Fibroblast of pulmonary artery (primary cell): ENCODE measurements at regions not wholly inside any gene's neighbourhood (a gene's known extent, or its start where the extent isn't known, plus 50 kb on each side); places are given as distances from the start of the nearest gene placed in this dataset.
A peak's percentile ranks its signal among the peaks of the same experiment; 100 is the strongest.

Experiments
- DNase-seq: peaks from one replicate; pipeline ENCODE4 v3.0.0-alpha.2; 2010; ENCODE audit warnings: low read depth
- H3K4me3 ChIP-seq: replicated peaks from 2 replicates; pipeline ENCODE4 v1.5.1; 2011; ENCODE audit warnings: low read depth, mild to moderate bottlenecking, control low read depth, low read length, moderate library complexity
- CTCF ChIP-seq: IDR thresholded peaks from 2 replicates; pipeline ENCODE4 v1.5.1; 2011; ENCODE audit warnings: mild to moderate bottlenecking, control low read depth, low read length, inconsistent platforms; ENCODE audit errors: missing control alignments

DNA sequence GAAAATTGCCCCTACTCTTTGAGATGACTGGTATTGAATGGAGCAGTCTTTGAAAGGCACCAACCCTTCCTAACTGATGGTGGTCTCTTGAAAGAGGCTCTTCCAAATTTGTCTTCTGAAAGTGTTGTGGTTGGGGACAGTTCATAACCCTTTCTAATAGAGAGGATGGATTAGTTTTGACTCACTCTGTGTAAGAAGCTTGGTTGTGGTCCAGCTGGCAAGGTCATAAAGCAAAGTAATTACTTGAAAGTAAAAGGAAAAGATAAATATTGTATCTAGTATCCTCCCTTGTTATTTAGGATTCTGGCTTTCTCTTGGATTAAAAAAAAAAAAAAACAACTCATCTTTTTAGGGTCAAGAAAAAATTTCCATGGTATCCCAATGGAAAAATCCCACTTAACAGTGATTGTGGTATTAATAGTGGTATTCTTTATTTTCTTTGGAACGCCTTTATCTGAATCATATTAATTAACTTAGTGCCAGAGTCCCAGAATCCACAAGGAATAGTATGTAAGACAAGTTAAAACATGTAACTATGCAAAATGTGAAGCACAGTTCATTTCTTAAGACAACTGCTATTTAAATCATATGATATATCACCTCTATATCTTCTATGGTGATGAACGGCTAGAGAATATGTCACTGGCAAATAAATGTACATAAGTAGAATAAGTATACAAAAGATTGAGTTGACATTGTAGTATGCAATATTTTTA, 469.3 kb upstream of the CDIN1 start:
- peak; percentile 31 for DNase-seq
- no peak for TF ChIP-seq CTCF
- no peak overlapping the region for H3K4me3 ChIP-seq

- no peak for TF ChIP-seq CTCF
- DNase-seq: no peak
- H3K4me3 ChIP-seq: no peak overlapping the region
These were observed 468.8 kb upstream of the CDIN1 start for GRCh38 chr15:36110659-36110993.

DNA sequence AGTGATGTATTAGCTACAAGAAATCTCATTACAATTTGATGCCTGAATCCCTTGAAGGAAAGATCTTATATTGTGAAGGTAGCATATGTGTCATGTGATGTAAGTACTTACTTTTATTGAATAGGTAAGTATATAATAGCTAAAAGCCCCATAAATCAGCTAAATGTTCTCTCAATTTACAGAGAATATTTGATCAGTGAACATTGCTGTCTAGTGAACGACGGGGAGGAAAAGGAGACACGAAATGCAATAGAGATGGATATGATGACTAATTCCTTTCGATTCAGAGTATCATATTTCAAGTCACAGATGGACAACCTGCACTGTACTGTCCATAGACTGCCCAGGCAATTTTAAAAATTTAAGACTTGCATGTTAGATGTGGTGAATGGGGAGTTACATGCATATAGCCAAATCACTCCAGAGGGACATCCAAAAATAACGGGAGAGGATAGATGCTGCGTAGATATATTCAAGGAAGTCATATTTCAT, 462.1 kb upstream of the CDIN1 start:
- no peak overlapping the region for H3K4me3 ChIP-seq
- no peak for DNase-seq
- no peak for TF ChIP-seq CTCF

- no peak for TF ChIP-seq CTCF
- no peak overlapping the region for H3K4me3 ChIP-seq
- DNase-seq: no peak
These were observed 453.2 kb upstream of the CDIN1 start for GRCh38 chr15:36126194-36126593.

GRCh38 chr15:36130641-36131310, 448.6 kb upstream of the CDIN1 start:
- no peak overlapping the region for H3K4me3 ChIP-seq
- DNase-seq: no peak
- no peak for TF ChIP-seq CTCF

DNA sequence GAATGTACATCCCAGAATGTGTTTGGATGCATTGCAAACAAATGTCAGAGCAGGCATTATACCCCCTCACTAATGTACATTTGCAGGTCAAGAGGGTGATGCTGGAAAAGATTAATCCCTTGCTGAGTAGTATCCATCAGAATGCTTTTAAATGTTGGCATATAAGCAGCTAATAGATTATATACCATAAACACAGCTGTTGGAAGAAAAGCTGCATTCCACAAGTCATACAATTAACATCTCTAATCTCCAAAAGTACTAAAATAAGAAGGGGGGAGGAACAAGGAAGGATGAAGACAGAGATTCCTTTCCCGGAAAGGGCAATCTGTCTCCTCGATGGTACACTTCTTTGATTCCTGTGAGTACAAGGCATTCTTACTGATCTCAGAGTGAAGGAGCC, 445.7 kb upstream of the CDIN1 start:
- H3K4me3 ChIP-seq: no peak overlapping the region
- peak; percentile 11 for DNase-seq
- no peak for TF ChIP-seq CTCF
